Stomach (tissue), 4 donors: ENCODE measurements at regions not wholly inside any gene's neighbourhood (a gene's known extent, or its start where the extent isn't known, plus 50 kb on each side); places are given as distances from the start of the nearest gene placed in this dataset.

Source experiments
- POLR2A ChIP-seq, 4 donors: fragments of 450-650 bp; IDR thresholded peaks; one replicate each; pipeline ENCODE4 v1.6.1; 2016; ENCODE audit warnings: antibody characterized with exemption in 4 of 4, control low read depth in 2 of 4, mild to moderate bottlenecking in 1 of 4, moderate library complexity in 1 of 4
- TF ChIP-seq, protein P1 (sequence below), 7 experiments: fragments of 450-650 bp in 4 of 7; fragments of 200-600 bp in 3 of 7; sonication (generic) in 3 of 7; IDR thresholded peaks; one replicate each; pipeline ENCODE4 v1.5.1; 2016 to 2019; ENCODE audit warnings: antibody characterized with exemption in 7 of 7, control low read depth in 2 of 7, mild to moderate bottlenecking in 1 of 7

DNA sequence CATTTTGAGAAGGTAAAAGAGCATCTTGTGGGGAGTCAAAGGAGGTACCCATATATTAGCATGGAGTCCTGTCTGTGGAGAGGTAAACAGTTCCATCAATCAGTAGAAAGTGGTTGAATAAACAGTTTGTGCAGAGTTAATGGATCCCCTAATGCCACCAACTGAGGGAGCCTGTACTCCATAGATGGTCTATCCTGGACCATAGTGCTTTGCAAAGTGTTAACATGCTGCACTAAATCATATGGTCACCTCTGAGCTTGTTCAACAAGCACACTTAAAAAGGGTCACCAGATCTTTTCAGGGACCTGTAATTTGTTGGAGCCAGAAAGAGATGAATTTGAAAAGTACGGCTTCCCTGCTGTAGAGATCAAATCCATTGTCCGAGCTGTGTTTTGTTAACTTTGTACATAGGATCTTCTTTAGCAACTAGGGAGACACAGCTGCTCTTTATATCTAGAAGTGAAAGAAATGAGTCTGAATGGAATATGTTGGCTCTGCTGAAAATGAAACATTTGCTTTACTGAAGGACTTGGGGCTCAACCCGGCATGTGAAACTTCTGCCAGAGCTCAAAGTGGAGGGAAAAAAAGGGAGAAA, 366.4 kb downstream of the ETNK1 start:
- TF ChIP-seq, protein P1, sequence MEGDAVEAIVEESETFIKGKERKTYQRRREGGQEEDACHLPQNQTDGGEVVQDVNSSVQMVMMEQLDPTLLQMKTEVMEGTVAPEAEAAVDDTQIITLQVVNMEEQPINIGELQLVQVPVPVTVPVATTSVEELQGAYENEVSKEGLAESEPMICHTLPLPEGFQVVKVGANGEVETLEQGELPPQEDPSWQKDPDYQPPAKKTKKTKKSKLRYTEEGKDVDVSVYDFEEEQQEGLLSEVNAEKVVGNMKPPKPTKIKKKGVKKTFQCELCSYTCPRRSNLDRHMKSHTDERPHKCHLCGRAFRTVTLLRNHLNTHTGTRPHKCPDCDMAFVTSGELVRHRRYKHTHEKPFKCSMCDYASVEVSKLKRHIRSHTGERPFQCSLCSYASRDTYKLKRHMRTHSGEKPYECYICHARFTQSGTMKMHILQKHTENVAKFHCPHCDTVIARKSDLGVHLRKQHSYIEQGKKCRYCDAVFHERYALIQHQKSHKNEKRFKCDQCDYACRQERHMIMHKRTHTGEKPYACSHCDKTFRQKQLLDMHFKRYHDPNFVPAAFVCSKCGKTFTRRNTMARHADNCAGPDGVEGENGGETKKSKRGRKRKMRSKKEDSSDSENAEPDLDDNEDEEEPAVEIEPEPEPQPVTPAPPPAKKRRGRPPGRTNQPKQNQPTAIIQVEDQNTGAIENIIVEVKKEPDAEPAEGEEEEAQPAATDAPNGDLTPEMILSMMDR (IDR thresholded peaks at IDR 0.05), result no peak
- no peak for TF ChIP-seq POLR2A (IDR thresholded peaks at IDR 0.05)
